GM19438 (cell line): ENCODE measurements at regions not wholly inside any gene's neighbourhood (a gene's known extent, or its start where the extent isn't known, plus 50 kb on each side); places are given as distances from the start of the nearest gene placed in this dataset.

ENCODE experiments used
- ATAC-seq: cut with Tn5 transposase; IDR thresholded peaks from one replicate; pipeline ENCODE4 v1.9.1; 2021; ENCODE audit warnings: low read depth; ENCODE audit not compliant: unreplicated experiment

GRCh38 chr13:47639738-47640447 lies 361.2 kb downstream of the SUCLA2 start:
- ATAC-seq: no peak

GRCh38 chr13:47638627-47639026 lies 362.4 kb downstream of the SUCLA2 start:
- no peak for ATAC-seq

- ATAC-seq: no peak
Observed at GRCh38 chr13:47632311-47632710, 368.8 kb downstream of the SUCLA2 start.

GRCh38 chr13:47628666-47629065 lies 372.4 kb downstream of the SUCLA2 start:
- no peak for ATAC-seq

GRCh38 chr13:47623862-47624261 lies 377.2 kb downstream of the SUCLA2 start:
- ATAC-seq: no peak

- ATAC-seq: no peak
Observed at GRCh38 chr13:47621931-47622330, 379.1 kb downstream of the SUCLA2 start.

GRCh38 chr13:47611664-47612288 lies 389.3 kb downstream of the SUCLA2 start:
- no peak for ATAC-seq

- no peak for ATAC-seq
Observed at GRCh38 chr13:47610687-47611086, 390.4 kb downstream of the SUCLA2 start.

GRCh38 chr13:47603365-47603764 lies 397.7 kb downstream of the SUCLA2 start:
- ATAC-seq: no peak

- no peak for ATAC-seq
Observed at GRCh38 chr13:47598340-47598911, 402.6 kb downstream of the SUCLA2 start.

GRCh38 chr13:47594833-47595232 lies 406.2 kb downstream of the SUCLA2 start:
- no peak for ATAC-seq

- ATAC-seq: no peak
Observed at GRCh38 chr13:47592256-47592655, 408.8 kb downstream of the SUCLA2 start.

- ATAC-seq: no peak
Observed at GRCh38 chr13:47588676-47589075, 412.4 kb downstream of the SUCLA2 start.

GRCh38 chr13:47572375-47572774 lies 428.7 kb downstream of the SUCLA2 start:
- ATAC-seq: no peak

- no peak for ATAC-seq
Observed at GRCh38 chr13:47564041-47564440, 437.0 kb downstream of the SUCLA2 start.

- ATAC-seq: no peak
Observed at GRCh38 chr13:47556703-47557102, 444.4 kb downstream of the SUCLA2 start.

- no peak for ATAC-seq
Observed at GRCh38 chr13:47555235-47555634, 445.8 kb downstream of the SUCLA2 start.

- ATAC-seq: no peak
Observed at GRCh38 chr13:47553329-47553977, 447.6 kb downstream of the SUCLA2 start.

- ATAC-seq: no peak
Observed at GRCh38 chr13:47549219-47549752, 451.8 kb downstream of the SUCLA2 start.

GRCh38 chr13:47548294-47548840 lies 452.7 kb downstream of the SUCLA2 start:
- ATAC-seq: no peak
